HepG2 (cell line): ENCODE measurements at regions not wholly inside any gene's neighbourhood (a gene's known extent, or its start where the extent isn't known, plus 50 kb on each side); places are given as distances from the start of the nearest gene placed in this dataset.

Source experiments
- ATAC-seq: fragments of 200-7000 bp; cut with Tn5 transposase; 3 replicates; pipeline ENCODE4 v1.9.1; 2020; ENCODE audit warnings: mild to moderate bottlenecking, moderate library complexity
- BruUV-seq: library from RNA; stranded (reverse); fragments of 400-500 nt; replicated peaks from 2 replicates; lab custom pipeline; 2021; lab: Mats Ljungman, UMichigan
- CTCF ChIA-PET: fragments of 300-600 bp; formaldehyde crosslinking; extraction: SDS; loops from one replicate; lab custom pipeline; 2021; ENCODE audit warnings: low total read pairs, inconsistent platforms, low intra/inter-chr PET ratio; lab: Yijun Ruan, JAX
- POLR2A ChIA-PET: fragments of 350-600 bp; sonication (Branson Sonifier 250); formaldehyde crosslinking; loops from one replicate; lab custom pipeline; 2020; ENCODE audit warnings: antibody characterized with exemption, inconsistent platforms; lab: Yijun Ruan, JAX
- DNase-seq: peaks from one replicate; pipeline ENCODE4 v3.0.0-alpha.2; 2015; ENCODE audit warnings: low spot score
- FAIRE-seq: peaks from 3 replicates; lab custom pipeline; 2011; peaks lifted over from hg19 to GRCh38; lab: Jason Lieb, UNC
- H2AFZ ChIP-seq: one replicate; pipeline ENCODE4 v1.6.1; 2011; ENCODE audit warnings: low read length, inconsistent platforms
- H3K27ac ChIP-seq: fragments of 300-600 bp; 3 replicates; pipeline ENCODE4 v1.8.0; 2011; ENCODE audit warnings: mixed run types, mild to moderate bottlenecking, mixed read lengths, low read length, inconsistent platforms; ENCODE audit not compliant: insufficient read depth; ENCODE audit errors: extremely low read length
- H3K27me3 ChIP-seq, 2 experiments: fragments of 200-600 bp in 1 of 2; 2 replicates in 1 of 2; 3 replicates in 1 of 2; pipeline versions ENCODE4 v1.6.0 to v1.8.0; 2011; ENCODE audit warnings: low read length in 2 of 2, mild to moderate bottlenecking in 2 of 2, moderate library complexity in 2 of 2, inconsistent platforms in 1 of 2; ENCODE audit not compliant: insufficient read depth in 2 of 2, control insufficient read depth in 1 of 2
- H3K36me3 ChIP-seq, 2 experiments: fragments of 200-600 bp in 1 of 2; replicated peaks in 1 of 2; 2 replicates in 1 of 2; 3 replicates in 1 of 2; pipeline versions ENCODE4 v1.5.1 to v1.8.0; 2011; ENCODE audit warnings: low read length in 2 of 2, inconsistent platforms in 1 of 2; ENCODE audit not compliant: insufficient read depth in 2 of 2, control insufficient read depth in 1 of 2
- H3K4me1 ChIP-seq: 2 replicates; pipeline ENCODE4 v1.5.1; 2012; ENCODE audit warnings: low read length, inconsistent platforms; ENCODE audit not compliant: insufficient read depth
- H3K4me2 ChIP-seq: 2 replicates; pipeline ENCODE4 v1.6.0; 2011; ENCODE audit warnings: low read depth, low read length, inconsistent platforms
- H3K4me3 ChIP-seq, 3 experiments: fragments of 200-600 bp in 1 of 3; sonication (generic), shearing (Covaris generic) in 1 of 3; replicated peaks in 1 of 3; 2 replicates each; pipeline ENCODE4 v1.5.1; 2011 to 2016; ENCODE audit warnings: low read length in 3 of 3, inconsistent platforms in 2 of 3, low read depth in 2 of 3, mild to moderate bottlenecking in 2 of 3, control low read depth in 1 of 3, mixed read lengths in 1 of 3; ENCODE audit not compliant: insufficient read depth in 1 of 3
- H3K79me2 ChIP-seq: one replicate; pipeline ENCODE4 v1.6.1; 2011; ENCODE audit warnings: low read length, inconsistent platforms; ENCODE audit not compliant: insufficient read depth
- H3K9ac ChIP-seq: 2 replicates; pipeline ENCODE4 v1.6.0; 2011; ENCODE audit warnings: mild to moderate bottlenecking, low read depth, low read length, inconsistent platforms; ENCODE audit not compliant: insufficient read depth
- H3K9me3 ChIP-seq: 2 replicates; pipeline ENCODE4 v1.5.1; 2012; ENCODE audit warnings: mild to moderate bottlenecking, low read length
- H4K20me1 ChIP-seq: 2 replicates; pipeline ENCODE4 v1.6.0; 2011; ENCODE audit warnings: inconsistent platforms, mild to moderate bottlenecking, low read length, moderate library complexity; ENCODE audit not compliant: insufficient read depth
- CCDC6 ChIP-seq: sonication (generic); formaldehyde crosslinking; IDR thresholded peaks from 2 replicates; pipeline ENCODE4 v1.8.1; 2022; ENCODE audit warnings: mild to moderate bottlenecking, missing genetic modification reagents, moderate library complexity
- NFYB ChIP-seq: sonication (generic); formaldehyde crosslinking; IDR thresholded peaks from 2 replicates; pipeline ENCODE4 v1.4.0; 2020; ENCODE audit warnings: missing genetic modification reagents
- NFYC ChIP-seq: IDR thresholded peaks from 2 replicates; pipeline ENCODE4 v1.6.1; 2016; ENCODE audit warnings: missing genetic modification reagents, missing compliant biosample characterization
- PHF8 ChIP-seq: sonication (generic); formaldehyde crosslinking; IDR thresholded peaks from 2 replicates; pipeline ENCODE4 v1.5.0; 2020; ENCODE audit warnings: missing genetic modification reagents
- THAP11 ChIP-seq: IDR thresholded peaks from 2 replicates; pipeline ENCODE4 v1.6.1; 2016; ENCODE audit warnings: missing biosample characterization, missing genetic modification reagents
- ZFP36 ChIP-seq: fragments of 150-350 bp; IDR thresholded peaks from 2 replicates; pipeline ENCODE4 v1.6.1; 2018; ENCODE audit warnings: borderline replicate concordance, low read length, low read depth; ENCODE audit not compliant: partially characterized antibody
- ZNF12 ChIP-seq: sonication (generic); formaldehyde crosslinking; IDR thresholded peaks from 2 replicates; pipeline ENCODE4 v1.5.0; 2020; ENCODE audit warnings: missing genetic modification reagents
- WGBS: methylation state at CpG from one replicate; pipeline ENCODE4 v1.1.6; 2017; ENCODE audit warnings: low lambda C conversion rate; 5-methylcytosine and 5-hydroxymethylcytosine counted together
- in situ Hi-C: cut with HindIII; loops from 2 replicates; pipeline ENCODE4 v1.10.0; 2017; ENCODE audit warnings: low pct_unique_long_range_greater_than_20kb; ENCODE audit not compliant: extremely low pct_ligation_motif_present
- intact Hi-C: fragments of 100-400 bp; cut with micrococcal nuclease; formaldehyde crosslinking; loops from one replicate; pipeline ENCODE4 v1.10.0; 2022; ENCODE audit not compliant: unreplicated experiment
- TF ChIP-seq, protein P1 (sequence below): sonication (generic); formaldehyde crosslinking; IDR thresholded peaks from 2 replicates; pipeline ENCODE4 v1.8.0; 2022; ENCODE audit warnings: missing genetic modification reagents, mild to moderate bottlenecking, borderline replicate concordance
- TF ChIP-seq, protein P2 (sequence below): IDR thresholded peaks from 2 replicates; pipeline ENCODE4 v1.6.1; 2016; ENCODE audit warnings: control low read depth

DNA sequence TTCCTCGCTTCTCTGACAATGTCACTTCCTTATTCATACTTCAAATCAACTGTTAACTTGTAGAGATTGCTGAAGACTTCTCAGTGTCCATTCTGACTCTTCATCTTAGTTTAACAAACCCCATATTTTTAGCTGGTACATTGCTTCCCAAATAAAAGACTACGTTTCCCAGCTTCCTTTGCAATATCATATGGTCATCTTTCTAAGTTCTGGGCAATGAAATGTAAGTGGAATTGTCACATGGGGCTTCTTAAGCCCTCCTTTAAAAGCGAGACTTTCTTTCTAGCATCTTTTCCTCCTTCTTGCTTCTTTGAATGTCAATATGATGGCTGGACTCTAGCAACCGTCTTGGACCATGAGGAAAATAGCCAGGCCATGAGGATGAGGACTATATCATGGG lies 239.0 kb downstream of the ZNF621 start:
- ATAC-seq (no peak), DNase-seq (no peak), FAIRE-seq (no peak)
- no peaks in the 10 kb centered on the region for H3K79me2 ChIP-seq
- no peak overlapping the region for H3K4me3 ChIP-seq
- H4K20me1 ChIP-seq: no peaks in the 10 kb centered on the region
- no peak overlapping the region for H3K4me2 ChIP-seq
- 29% methylated on average over 4 of the region's 4 CpGs for WGBS
- no peaks in the 10 kb centered on the region for H3K27me3 ChIP-seq
- ChIA-PET POLR2A (no interaction called here), CTCF (no interaction called here)
- intact Hi-C loops: no loop called here
- in situ Hi-C loops: no loop called here
- TF ChIP-seq, protein P1, sequence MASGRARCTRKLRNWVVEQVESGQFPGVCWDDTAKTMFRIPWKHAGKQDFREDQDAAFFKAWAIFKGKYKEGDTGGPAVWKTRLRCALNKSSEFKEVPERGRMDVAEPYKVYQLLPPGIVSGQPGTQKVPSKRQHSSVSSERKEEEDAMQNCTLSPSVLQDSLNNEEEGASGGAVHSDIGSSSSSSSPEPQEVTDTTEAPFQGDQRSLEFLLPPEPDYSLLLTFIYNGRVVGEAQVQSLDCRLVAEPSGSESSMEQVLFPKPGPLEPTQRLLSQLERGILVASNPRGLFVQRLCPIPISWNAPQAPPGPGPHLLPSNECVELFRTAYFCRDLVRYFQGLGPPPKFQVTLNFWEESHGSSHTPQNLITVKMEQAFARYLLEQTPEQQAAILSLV (CRISPR knock-in tag): no peak
- no peak for TF ChIP-seq ZNF12 (CRISPR knock-in tag)
- TF ChIP-seq THAP11: peak; percentile 81
- TF ChIP-seq NFYC (CRISPR knock-in tag): peak; percentile 55
- TF ChIP-seq NFYB: peak; percentile 68
- TF ChIP-seq, protein P2, sequence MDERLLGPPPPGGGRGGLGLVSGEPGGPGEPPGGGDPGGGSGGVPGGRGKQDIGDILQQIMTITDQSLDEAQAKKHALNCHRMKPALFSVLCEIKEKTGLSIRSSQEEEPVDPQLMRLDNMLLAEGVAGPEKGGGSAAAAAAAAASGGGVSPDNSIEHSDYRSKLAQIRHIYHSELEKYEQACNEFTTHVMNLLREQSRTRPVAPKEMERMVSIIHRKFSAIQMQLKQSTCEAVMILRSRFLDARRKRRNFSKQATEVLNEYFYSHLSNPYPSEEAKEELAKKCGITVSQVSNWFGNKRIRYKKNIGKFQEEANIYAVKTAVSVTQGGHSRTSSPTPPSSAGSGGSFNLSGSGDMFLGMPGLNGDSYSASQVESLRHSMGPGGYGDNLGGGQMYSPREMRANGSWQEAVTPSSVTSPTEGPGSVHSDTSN: no peak
- no peak for TF ChIP-seq PHF8 (CRISPR knock-in tag)
- no peak for TF ChIP-seq ZFP36
- no peak for TF ChIP-seq CCDC6 (CRISPR knock-in tag)
- no TSS peak for BruUV-seq
- peaks cover 10% of the 10 kb centered on the region; the same call in 1 of the 2 replicates for H3K4me1 ChIP-seq
- no peak overlapping the region for H3K27ac ChIP-seq
- no peak overlapping the region for H3K9ac ChIP-seq
- no peaks in the 10 kb centered on the region for H3K9me3 ChIP-seq
- H3K36me3 ChIP-seq: no peaks in the 10 kb centered on the region
- no peak overlapping the region for H2AFZ ChIP-seq
